ENCODE measurements at regions not wholly inside any gene's neighbourhood (a gene's known extent, or its start where the extent isn't known, plus 50 kb on each side); places are given as distances from the start of the nearest gene placed in this dataset.
"Not testable (repeated sequence)": the region's sequence is repeated elsewhere in the genome, so short reads cannot be mapped to it uniquely, and the experiment has no call there.

GRCh38 chr2:220782609-220783113, 789.4 kb downstream of the EPHA4 start:
- DNase-seq (ENCODE audit: low spot score), result no peak

GRCh38 chr2:220783671-220784070, 788.4 kb downstream of the EPHA4 start:
- no peak for DNase-seq (ENCODE audit: low spot score)

GRCh38 chr2:220785178-220785577, 786.9 kb downstream of the EPHA4 start:
- no peak for DNase-seq (ENCODE audit: low spot score)

GRCh38 chr2:220786216-220786615, 785.9 kb downstream of the EPHA4 start:
- no peak for DNase-seq (ENCODE audit: low spot score)

- DNase-seq (ENCODE audit: low spot score), result no peak
These were observed 784.9 kb downstream of the EPHA4 start for GRCh38 chr2:220787251-220787650.

- no peak for DNase-seq (ENCODE audit: low spot score)
These were observed 782.1 kb downstream of the EPHA4 start for GRCh38 chr2:220789961-220790360.

- DNase-seq (ENCODE audit: low spot score), result no peak
These were observed 776.4 kb downstream of the EPHA4 start for GRCh38 chr2:220795705-220796104.

- no peak for DNase-seq (ENCODE audit: low spot score)
These were observed 761.0 kb downstream of the EPHA4 start for GRCh38 chr2:220811115-220811514.

GRCh38 chr2:220811952-220812570, 760.0 kb downstream of the EPHA4 start:
- DNase-seq (ENCODE audit: low spot score), result no peak

GRCh38 chr2:220814441-220814840, 757.7 kb downstream of the EPHA4 start:
- DNase-seq (ENCODE audit: low spot score), result no peak

GRCh38 chr2:220815698-220816097, 756.4 kb downstream of the EPHA4 start:
- DNase-seq (ENCODE audit: low spot score), result no peak

- DNase-seq (ENCODE audit: low spot score), result no peak
These were observed 750.4 kb downstream of the EPHA4 start for GRCh38 chr2:220821683-220822082.

- DNase-seq (ENCODE audit: low spot score), result not testable (repeated sequence)
These were observed 748.5 kb downstream of the EPHA4 start for GRCh38 chr2:220823590-220823989.

- DNase-seq (ENCODE audit: low spot score), result no peak
These were observed 738.7 kb downstream of the EPHA4 start for GRCh38 chr2:220833446-220833845.

GRCh38 chr2:220835583-220835982, 736.5 kb downstream of the EPHA4 start:
- no peak for DNase-seq (ENCODE audit: low spot score)

- DNase-seq (ENCODE audit: low spot score), result no peak
These were observed 734.9 kb downstream of the EPHA4 start for GRCh38 chr2:220837226-220837625.

GRCh38 chr2:220842901-220843665, 729.0 kb downstream of the EPHA4 start:
- DNase-seq (ENCODE audit: low spot score), result no peak

- no peak for DNase-seq (ENCODE audit: low spot score)
These were observed 726.3 kb downstream of the EPHA4 start for GRCh38 chr2:220845766-220846273.

GRCh38 chr2:220847006-220847405, 725.1 kb downstream of the EPHA4 start:
- no peak for DNase-seq (ENCODE audit: low spot score)

- no peak for DNase-seq (ENCODE audit: low spot score)
These were observed 724.5 kb downstream of the EPHA4 start for GRCh38 chr2:220847589-220847988.

- DNase-seq (ENCODE audit: low spot score), result no peak
These were observed 722.7 kb downstream of the EPHA4 start for GRCh38 chr2:220849433-220849832.

GRCh38 chr2:220850116-220850515, 722.0 kb downstream of the EPHA4 start:
- no peak for DNase-seq (ENCODE audit: low spot score)

GRCh38 chr2:220855296-220855695, 716.8 kb downstream of the EPHA4 start:
- DNase-seq (ENCODE audit: low spot score), result no peak
